ENCODE measurements at regions not wholly inside any gene's neighbourhood (a gene's known extent, or its start where the extent isn't known, plus 50 kb on each side); places are given as distances from the start of the nearest gene placed in this dataset.

- no peak for TF ChIP-seq POLR2A (IDR thresholded peaks at IDR 0.05; ENCODE audit: low read length)
- TF ChIP-seq GATA1 (IDR thresholded peaks at IDR 0.05; ENCODE audit: low read depth, low read length): no peak
- DNase-seq: no peak
Observed at GRCh38 chr2:10992023-10992791, 80.5 kb downstream of the KCNF1 start.

GRCh38 chr2:10993001-10993481 lies 81.3 kb downstream of the KCNF1 start:
- TF ChIP-seq GATA1 (IDR thresholded peaks at IDR 0.05; ENCODE audit: low read depth, low read length) (no peak), POLR2A (IDR thresholded peaks at IDR 0.05; ENCODE audit: low read length) (no peak)
- DNase-seq: no peak

DNA sequence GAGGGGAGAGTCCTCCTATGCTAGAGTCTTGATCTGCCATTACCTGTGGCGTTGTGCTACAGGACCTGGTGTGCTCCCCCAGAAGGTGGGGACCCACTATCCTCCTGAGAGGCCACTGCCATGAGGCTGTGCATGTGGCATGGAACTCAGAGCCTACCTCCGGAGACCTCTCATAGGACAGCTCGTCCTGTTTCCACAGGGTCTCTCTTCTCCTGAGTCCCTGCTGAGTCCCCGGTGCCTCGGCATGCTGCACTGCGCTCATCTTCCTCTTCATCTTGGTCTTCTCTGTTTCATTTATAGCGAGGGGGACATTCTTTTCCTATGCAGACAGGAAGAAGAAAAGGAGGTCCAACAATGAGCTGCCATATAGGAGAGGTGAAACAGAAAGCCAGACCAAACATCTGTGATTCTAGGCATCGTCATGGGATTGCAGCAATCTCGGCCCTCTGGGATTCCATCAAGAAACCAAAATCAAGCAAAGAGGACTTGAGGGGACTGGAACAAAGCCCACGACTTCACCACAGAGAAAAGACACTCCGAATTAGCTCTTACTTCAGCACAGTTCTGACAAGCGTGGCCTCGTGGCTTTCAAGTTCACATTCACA lies 83.7 kb downstream of the KCNF1 start:
- no peak for DNase-seq
- TF ChIP-seq GATA1 (IDR thresholded peaks at IDR 0.05; ENCODE audit: low read depth, low read length): no peak
- TF ChIP-seq POLR2A (IDR thresholded peaks at IDR 0.05; ENCODE audit: low read length): no peak

DNA sequence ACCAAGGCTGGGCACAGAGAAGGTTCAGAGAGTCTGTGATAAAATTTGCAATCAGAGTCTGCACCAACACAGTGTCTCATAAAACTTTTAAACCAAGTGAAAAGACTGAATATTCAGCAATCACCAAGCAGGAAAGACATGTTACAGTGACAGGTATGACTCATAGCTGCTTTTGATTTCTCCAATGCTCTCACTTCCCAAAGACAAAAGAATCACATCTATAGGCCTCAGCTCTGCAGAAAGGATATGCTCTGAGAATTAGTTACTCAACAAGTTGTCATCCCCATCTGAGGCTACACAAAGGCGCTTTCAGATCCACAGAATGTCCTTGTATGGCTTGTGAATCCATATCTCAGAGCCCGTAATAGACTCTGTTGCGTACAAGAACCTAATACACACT lies 92.5 kb downstream of the KCNF1 start:
- TF ChIP-seq POLR2A (IDR thresholded peaks at IDR 0.05; ENCODE audit: low read length) (no peak), GATA1 (IDR thresholded peaks at IDR 0.05; ENCODE audit: low read depth, low read length) (no peak)
- DNase-seq: no peak

DNA sequence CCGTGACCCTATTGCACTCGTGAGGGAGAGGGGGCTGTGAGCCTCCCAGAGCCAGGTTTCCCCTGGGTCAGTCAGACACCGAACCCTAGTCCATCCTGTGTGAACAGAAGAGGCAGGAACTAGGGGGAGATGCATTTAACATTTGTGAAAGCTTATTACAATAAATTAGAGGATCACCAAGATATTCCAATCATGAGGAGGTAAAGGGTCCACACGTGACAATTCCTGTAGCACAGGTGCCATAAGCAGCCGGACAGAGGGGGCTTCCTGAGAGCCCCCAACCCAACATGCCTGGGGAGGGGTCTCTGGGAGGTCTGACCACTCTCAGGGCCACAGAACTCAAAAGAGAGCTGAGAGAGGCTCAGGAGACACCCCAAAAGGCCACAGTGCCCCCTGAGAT lies 93.3 kb downstream of the KCNF1 start:
- TF ChIP-seq POLR2A (IDR thresholded peaks at IDR 0.05; ENCODE audit: low read length) (no peak), GATA1 (IDR thresholded peaks at IDR 0.05; ENCODE audit: low read depth, low read length) (no peak)
- no peak for DNase-seq

- DNase-seq: no peak
- no peak for TF ChIP-seq POLR2A (IDR thresholded peaks at IDR 0.05; ENCODE audit: low read length)
- no peak for TF ChIP-seq GATA1 (IDR thresholded peaks at IDR 0.05; ENCODE audit: low read depth, low read length)
Observed at GRCh38 chr2:11006191-11006590, 94.5 kb downstream of the KCNF1 start.

- DNase-seq: no peak
- TF ChIP-seq GATA1 (IDR thresholded peaks at IDR 0.05; ENCODE audit: low read depth, low read length) (no peak), POLR2A (IDR thresholded peaks at IDR 0.05; ENCODE audit: low read length) (no peak)
Observed at GRCh38 chr2:11007331-11008264, 95.9 kb downstream of the KCNF1 start.

DNA sequence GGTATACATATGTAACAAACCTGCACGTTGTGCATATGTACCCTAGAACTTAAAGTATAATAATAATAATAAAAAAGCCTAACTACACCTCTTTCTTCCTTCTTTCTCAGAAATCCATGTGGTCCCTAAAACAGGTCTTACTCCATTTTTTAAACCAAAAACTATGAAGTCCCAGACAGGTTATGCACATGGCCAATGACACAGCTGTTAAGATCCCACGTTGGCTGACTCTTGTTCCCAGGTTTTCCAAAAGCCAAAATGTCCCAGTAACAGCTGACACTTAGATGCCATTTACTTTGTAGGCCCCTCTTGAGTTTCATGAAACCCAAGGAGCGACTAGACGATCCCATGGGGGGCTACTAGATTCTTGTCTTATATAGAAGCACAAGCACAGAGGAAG lies 97.0 kb downstream of the KCNF1 start:
- no peak for DNase-seq

DNA sequence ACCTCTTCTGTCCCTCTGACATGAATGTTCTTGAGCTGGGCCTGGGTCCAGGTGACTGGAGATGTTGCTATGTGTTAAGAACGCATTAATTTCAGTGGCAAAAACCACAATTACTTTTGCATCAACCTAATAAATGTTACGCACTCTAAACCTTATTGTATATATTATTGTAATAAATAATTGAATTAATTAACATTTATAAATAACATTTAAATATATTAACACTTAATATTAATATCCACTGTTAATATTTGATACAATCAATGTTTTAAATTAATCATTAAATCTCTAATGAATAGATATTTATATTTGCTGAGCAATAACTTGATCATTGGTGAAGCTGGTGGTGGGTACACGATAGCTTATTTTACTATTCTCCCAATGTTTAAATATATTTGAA lies 97.4 kb downstream of the KCNF1 start:
- DNase-seq: no peak
- TF ChIP-seq GATA1 (IDR thresholded peaks at IDR 0.05; ENCODE audit: low read depth, low read length) (no peak), POLR2A (IDR thresholded peaks at IDR 0.05; ENCODE audit: low read length) (no peak)

More for the DNA sequence above, 97.0 kb downstream of the KCNF1 start:
- TF ChIP-seq POLR2A (IDR thresholded peaks at IDR 0.05; ENCODE audit: low read length) (no peak), GATA1 (IDR thresholded peaks at IDR 0.05; ENCODE audit: low read depth, low read length) (no peak)

DNA sequence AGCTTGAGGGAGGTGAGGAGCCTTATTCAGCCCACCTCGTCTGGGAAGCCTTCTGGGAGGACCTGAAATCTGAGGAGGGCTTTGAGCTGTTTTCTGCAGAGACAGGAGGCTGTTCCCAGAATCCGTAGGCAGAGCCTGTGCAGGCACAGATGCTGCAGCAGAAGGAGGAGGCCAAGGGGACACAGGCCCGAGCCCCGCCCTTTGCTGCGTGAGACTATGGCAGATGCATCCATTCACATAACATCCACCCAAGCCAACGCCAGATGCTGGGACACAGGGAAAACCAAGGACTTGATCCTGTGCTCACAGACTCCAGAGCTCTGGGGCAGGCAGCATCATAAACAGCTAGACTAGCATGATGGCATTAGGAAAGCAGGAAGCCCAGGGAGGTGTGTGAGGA lies 98.2 kb downstream of the KCNF1 start:
- no peak for DNase-seq
- no peak for TF ChIP-seq GATA1 (IDR thresholded peaks at IDR 0.05; ENCODE audit: low read depth, low read length)
- TF ChIP-seq POLR2A (IDR thresholded peaks at IDR 0.05; ENCODE audit: low read length): no peak

DNA sequence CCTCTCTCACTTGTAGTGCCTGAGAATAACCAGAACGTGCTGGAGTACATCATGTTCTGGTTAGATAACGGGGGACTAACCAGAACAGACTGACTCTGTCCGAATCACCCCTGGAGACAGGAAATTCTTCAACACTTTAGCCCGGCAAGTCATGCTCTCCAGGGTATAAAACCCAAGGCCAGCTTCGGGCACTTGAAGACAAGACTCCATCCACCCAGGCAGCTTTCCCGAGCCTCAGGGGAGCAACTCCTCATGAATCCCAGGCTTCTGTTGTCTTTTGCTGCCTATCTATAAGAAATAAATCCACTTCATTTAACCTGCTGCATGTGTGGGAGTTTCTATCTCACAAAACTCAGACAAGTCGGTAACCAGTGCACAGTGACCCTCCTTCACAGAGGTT lies 99.6 kb downstream of the KCNF1 start:
- no peak for TF ChIP-seq POLR2A (IDR thresholded peaks at IDR 0.05; ENCODE audit: low read length)
- no peak for TF ChIP-seq GATA1 (IDR thresholded peaks at IDR 0.05; ENCODE audit: low read depth, low read length)

DNA sequence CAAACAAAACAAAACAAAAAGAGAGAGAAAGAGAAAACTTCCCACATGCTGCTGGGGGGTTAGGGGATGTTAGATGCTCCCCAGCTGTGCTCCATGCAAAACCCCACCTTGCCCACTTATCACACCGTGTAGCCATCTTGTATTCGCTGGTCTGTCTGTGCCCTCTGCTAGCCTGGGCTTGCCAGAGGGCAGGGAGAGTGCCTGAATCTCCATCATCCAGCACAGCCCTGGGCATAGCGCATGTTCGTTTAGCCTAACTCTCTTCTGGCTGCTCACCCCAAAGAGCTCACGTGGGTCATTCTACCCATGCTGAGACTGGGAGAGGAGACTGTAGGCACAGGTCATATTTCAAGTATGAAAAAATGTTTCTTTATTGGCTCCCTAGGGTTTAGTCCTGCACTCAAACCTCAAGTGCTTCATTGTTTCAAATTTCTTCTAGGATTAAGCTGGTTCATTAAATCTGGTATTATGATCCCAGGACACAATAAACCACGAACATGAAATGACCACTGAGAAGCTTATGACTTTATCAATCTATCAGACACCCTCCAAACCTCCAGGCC lies 100.5 kb downstream of the KCNF1 start:
- TF ChIP-seq POLR2A (IDR thresholded peaks at IDR 0.05; ENCODE audit: low read length) (no peak), GATA1 (IDR thresholded peaks at IDR 0.05; ENCODE audit: low read depth, low read length) (no peak)
- no peak for DNase-seq

More for the DNA sequence above, 99.6 kb downstream of the KCNF1 start:
- DNase-seq: no peak

- no peak for DNase-seq
- TF ChIP-seq GATA1 (IDR thresholded peaks at IDR 0.05; ENCODE audit: low read depth, low read length) (no peak), POLR2A (IDR thresholded peaks at IDR 0.05; ENCODE audit: low read length) (no peak)
Observed at GRCh38 chr2:11013196-11013595, 101.5 kb downstream of the KCNF1 start.

DNA sequence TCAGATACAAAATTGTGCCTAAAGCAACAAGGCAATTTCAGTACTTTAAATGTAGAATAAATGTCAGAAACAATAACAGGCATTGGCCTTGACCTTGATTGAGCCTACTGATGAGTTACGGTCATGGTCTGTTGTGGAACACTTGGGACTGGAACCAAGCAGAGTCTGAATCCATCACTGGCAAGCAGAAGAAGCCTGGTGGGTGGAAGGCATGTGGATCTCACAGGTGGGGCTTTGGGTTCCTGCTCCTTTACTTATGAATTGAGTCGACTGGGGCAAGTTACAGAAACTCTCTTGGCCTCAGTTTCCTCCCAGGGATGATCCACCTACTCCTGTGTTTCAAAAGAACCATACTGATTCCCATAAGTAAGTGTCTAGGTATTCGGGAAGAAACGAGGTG lies 102.3 kb downstream of the KCNF1 start:
- TF ChIP-seq POLR2A (IDR thresholded peaks at IDR 0.05; ENCODE audit: low read length) (no peak), GATA1 (IDR thresholded peaks at IDR 0.05; ENCODE audit: low read depth, low read length) (no peak)

More for the DNA sequence above, 102.3 kb downstream of the KCNF1 start:
- no peak for DNase-seq

All from erythroblast (primary cell).